ENCODE measurements at regions not wholly inside any gene's neighbourhood (a gene's known extent, or its start where the extent isn't known, plus 50 kb on each side); places are given as distances from the start of the nearest gene placed in this dataset.

- TF ChIP-seq CTCF (conservative IDR thresholded peaks at IDR 0.05 in 1 of 2, IDR thresholded peaks at IDR 0.05 in 1 of 2; ENCODE audit: extremely low read depth in 1 of 2, insufficient read depth in 1 of 2, low read depth in 1 of 2, low read length in 2 of 2) (no peak), EZH2 (IDR thresholded peaks at IDR 0.05; ENCODE audit: borderline replicate concordance, low read length) (no peak)
These were observed 1028.4 kb upstream of the PIK3C3 start for GRCh38 chr18:40926679-40927078.
